ENCODE measurements at regions not wholly inside any gene's neighbourhood (a gene's known extent, or its start where the extent isn't known, plus 50 kb on each side); places are given as distances from the start of the nearest gene placed in this dataset.

DNA sequence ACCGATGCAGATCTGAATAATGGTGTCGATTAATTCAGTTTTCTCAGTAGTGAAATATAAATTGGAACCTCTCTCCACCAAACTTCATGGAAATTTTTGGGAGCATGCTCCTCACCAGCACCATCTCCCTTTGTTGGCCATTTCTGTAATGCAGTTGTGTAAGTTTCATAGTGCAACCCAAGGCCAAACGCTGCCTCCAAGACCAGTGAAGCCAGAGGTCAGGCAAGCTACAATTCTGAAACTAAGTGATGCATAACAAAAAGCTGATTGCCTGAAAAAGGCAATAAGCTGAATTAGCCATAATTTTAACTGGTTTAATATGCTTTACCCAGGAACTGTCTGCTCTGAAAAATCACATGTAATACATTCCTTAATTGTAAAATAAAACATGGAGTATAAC, 138.3 kb upstream of the TACR1 start:
- TF ChIP-seq CTCF (IDR thresholded peaks at IDR 0.05 in 8 of 11, conservative IDR thresholded peaks at IDR 0.05 in 3 of 11) (no peak), POLR2A (IDR thresholded peaks at IDR 0.05) (no peak)

All from spleen (tissue), 7 donors.